ENCODE measurements at regions not wholly inside any gene's neighbourhood (a gene's known extent, or its start where the extent isn't known, plus 50 kb on each side); places are given as distances from the start of the nearest gene placed in this dataset.

GRCh38 chr4:20352163-20352431 is 100.4 kb downstream of the SLIT2 start:
- TF ChIP-seq CTCF (conservative IDR thresholded peaks at IDR 0.05; ENCODE audit: low read length) (no peak), EZH2phosphoT487 (IDR thresholded peaks at IDR 0.05; ENCODE audit: borderline replicate concordance, low read depth, low read length) (no peak)

Data from OCI-LY7 (cell line).